ENCODE measurements at regions not wholly inside any gene's neighbourhood (a gene's known extent, or its start where the extent isn't known, plus 50 kb on each side); places are given as distances from the start of the nearest gene placed in this dataset.

DNA sequence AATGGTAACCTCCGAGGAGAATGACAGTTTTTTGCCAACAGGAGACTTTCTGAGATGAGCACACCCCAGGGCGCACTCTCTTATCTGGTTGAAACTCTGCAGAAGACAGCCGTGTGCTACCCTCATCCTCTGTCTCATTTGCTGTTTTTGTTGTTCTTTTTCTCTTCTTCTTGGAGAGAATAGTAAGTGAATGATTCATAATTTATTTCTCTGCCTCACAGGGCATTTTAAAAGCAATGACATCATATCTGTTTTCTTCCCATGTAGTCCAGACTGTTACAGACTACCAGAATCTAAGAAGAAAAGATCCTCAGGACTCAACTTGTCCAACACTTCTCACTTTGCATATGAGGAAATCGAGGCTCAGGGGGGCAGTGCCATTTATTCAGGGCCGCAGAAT is 771.1 kb upstream of the GRM7 start:
- H3K27ac ChIP-seq, result no peak overlapping the region
- no peaks in the 10 kb centered on the region for H3K36me3 ChIP-seq
- H3K9me3 ChIP-seq, result no peaks in the 10 kb centered on the region
- no peak for DNase-seq (ENCODE audit: low spot score in 2 of 2)
- no peak overlapping the region for H3K4me3 ChIP-seq
- peaks cover 0 to 5% (median 0%) of the 10 kb centered on the region in 4 donors for H3K4me1 ChIP-seq
- TF ChIP-seq, protein P1, sequence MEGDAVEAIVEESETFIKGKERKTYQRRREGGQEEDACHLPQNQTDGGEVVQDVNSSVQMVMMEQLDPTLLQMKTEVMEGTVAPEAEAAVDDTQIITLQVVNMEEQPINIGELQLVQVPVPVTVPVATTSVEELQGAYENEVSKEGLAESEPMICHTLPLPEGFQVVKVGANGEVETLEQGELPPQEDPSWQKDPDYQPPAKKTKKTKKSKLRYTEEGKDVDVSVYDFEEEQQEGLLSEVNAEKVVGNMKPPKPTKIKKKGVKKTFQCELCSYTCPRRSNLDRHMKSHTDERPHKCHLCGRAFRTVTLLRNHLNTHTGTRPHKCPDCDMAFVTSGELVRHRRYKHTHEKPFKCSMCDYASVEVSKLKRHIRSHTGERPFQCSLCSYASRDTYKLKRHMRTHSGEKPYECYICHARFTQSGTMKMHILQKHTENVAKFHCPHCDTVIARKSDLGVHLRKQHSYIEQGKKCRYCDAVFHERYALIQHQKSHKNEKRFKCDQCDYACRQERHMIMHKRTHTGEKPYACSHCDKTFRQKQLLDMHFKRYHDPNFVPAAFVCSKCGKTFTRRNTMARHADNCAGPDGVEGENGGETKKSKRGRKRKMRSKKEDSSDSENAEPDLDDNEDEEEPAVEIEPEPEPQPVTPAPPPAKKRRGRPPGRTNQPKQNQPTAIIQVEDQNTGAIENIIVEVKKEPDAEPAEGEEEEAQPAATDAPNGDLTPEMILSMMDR (IDR thresholded peaks at IDR 0.05), result no peak
- WGBS, 2 donors, result 60 to 64% methylated on average over 5 of the region's 5 CpGs
- no peaks in the 10 kb centered on the region for H3K27me3 ChIP-seq

DNA sequence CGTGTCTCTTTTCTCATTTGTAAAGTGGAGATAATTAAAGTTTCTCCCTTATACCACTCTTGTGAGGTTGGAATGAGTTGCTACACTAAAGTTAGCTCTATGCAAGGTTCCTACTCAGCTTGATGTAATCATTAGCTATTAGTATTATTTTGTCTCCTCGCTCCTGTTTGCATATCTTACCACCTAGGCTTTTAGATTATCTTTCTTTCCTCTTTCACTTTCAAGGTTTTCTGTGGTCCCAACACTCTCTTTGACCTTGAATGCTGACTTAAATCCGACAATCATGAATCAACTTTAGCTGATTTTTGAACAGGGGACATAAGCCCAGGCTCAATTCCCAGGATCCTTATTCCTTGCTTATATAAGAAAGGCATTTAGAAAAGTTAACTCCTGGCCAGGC is 769.7 kb upstream of the GRM7 start:
- TF ChIP-seq POLR2A (IDR thresholded peaks at IDR 0.05) (no peak), EP300 (IDR thresholded peaks at IDR 0.05) (no peak)
- TF ChIP-seq, protein P1 (IDR thresholded peaks at IDR 0.05), result no peak

DNA sequence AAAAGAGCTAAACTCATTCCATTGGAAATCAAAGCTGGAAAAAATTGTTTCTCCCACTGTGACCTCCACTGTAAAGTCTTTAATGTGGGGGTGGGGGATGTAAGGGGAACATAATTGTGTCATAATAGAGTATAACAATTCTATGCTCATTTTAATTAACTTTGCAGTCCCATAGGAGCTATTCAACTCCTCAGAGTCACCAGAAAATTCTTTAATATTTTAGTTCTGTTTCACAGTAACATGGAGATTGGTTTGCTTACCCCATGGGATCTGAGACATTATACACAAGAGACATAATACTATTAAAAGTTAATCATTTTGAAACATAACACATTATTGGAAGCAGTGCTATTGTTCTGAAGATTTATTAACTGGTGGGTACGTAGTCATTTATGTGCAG is 765.9 kb upstream of the GRM7 start:
- H3K27ac ChIP-seq, result no peak overlapping the region
- peaks cover 0 to 23% (median 0%) of the 10 kb centered on the region in 4 donors for H3K4me1 ChIP-seq
- no peaks in the 10 kb centered on the region for H3K27me3 ChIP-seq
- no peaks in the 10 kb centered on the region for H3K36me3 ChIP-seq
- no peak for DNase-seq (ENCODE audit: low spot score in 2 of 2)
- H3K4me3 ChIP-seq, result no peak overlapping the region
- no peaks in the 10 kb centered on the region for H3K9me3 ChIP-seq
- TF ChIP-seq EP300 (IDR thresholded peaks at IDR 0.05) (no peak), POLR2A (IDR thresholded peaks at IDR 0.05) (no peak)
- TF ChIP-seq, protein P1 (IDR thresholded peaks at IDR 0.05), result no peak
- WGBS, 2 donors, result 72 to 82% methylated on average over 1 of the region's 1 CpG

More for the DNA sequence above, 769.7 kb upstream of the GRM7 start:
- DNase-seq (ENCODE audit: low spot score in 2 of 2), result no peak
- H3K9me3 ChIP-seq, result no peaks in the 10 kb centered on the region
- WGBS, 2 donors, result 88 to 91% methylated on average over 3 of the region's 3 CpGs
- H3K27me3 ChIP-seq, result no peaks in the 10 kb centered on the region
- H3K4me1 ChIP-seq, result peaks cover 0 to 8% (median 0%) of the 10 kb centered on the region in 4 donors
- H3K4me3 ChIP-seq, result no peak overlapping the region
- H3K36me3 ChIP-seq, result no peaks in the 10 kb centered on the region
- H3K27ac ChIP-seq, result no peak overlapping the region

DNA sequence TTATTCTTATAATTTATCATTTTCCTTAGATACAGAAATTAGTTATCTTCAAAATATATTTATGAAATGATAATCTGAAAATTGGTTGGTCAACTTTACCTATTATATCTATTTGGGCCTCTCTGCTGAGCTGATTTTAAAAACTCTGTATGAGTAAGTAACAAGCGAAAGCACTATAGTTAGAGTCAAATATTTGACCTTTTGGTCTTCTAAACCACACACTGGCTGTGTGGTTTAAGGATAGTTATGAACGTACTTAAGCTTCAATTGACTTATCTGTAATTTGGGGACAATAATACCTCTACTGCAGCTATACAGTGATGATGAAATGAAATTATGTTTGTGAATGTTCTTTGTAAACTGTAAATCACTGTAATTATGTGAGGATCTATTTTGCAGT is 763.9 kb upstream of the GRM7 start:
- H3K9me3 ChIP-seq, result no peaks in the 10 kb centered on the region
- TF ChIP-seq EP300 (IDR thresholded peaks at IDR 0.05) (no peak), POLR2A (IDR thresholded peaks at IDR 0.05) (no peak)
- TF ChIP-seq, protein P1 (IDR thresholded peaks at IDR 0.05), result no peak
- DNase-seq (ENCODE audit: low spot score in 2 of 2), result no peak
- no peak overlapping the region for H3K27ac ChIP-seq
- H3K4me1 ChIP-seq, result peaks cover 0 to 26% (median 0%) of the 10 kb centered on the region in 4 donors
- no peaks in the 10 kb centered on the region for H3K27me3 ChIP-seq
- 35 to 38% methylated on average over 2 of the region's 2 CpGs for WGBS, 2 donors
- no peaks in the 10 kb centered on the region for H3K36me3 ChIP-seq
- H3K4me3 ChIP-seq, result no peak overlapping the region

DNA sequence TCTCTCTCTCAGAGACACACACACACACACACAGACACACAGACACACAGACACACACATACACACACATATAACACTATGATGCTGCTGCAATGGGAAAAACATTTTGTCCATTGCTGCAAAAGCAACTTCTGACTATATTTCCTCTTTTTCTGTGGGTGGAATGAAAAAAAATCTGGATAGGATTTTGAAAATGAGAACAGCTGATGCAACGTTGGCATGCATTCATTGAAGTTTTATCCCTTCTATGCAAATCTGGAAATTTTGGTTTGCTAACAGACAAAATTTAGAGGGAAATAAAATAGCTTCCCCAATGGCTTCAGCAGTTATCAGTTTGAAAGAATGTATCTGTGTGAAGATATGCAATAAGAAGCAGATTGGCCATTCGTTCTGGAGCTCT is 763.4 kb upstream of the GRM7 start:
- Histone ChIP-seq H3K9me3 (no peaks in the 10 kb centered on the region), H3K27me3 (no peaks in the 10 kb centered on the region), H3K4me3 (no peak overlapping the region), H3K27ac (no peak overlapping the region), H3K36me3 (no peaks in the 10 kb centered on the region), H3K4me1 (peaks cover 0 to 26% (median 0%) of the 10 kb centered on the region in 4 donors)
- 57 to 60% methylated on average over 2 of the region's 2 CpGs for WGBS, 2 donors
- DNase-seq (ENCODE audit: low spot score in 2 of 2), result no peak
- no peak for TF ChIP-seq POLR2A (IDR thresholded peaks at IDR 0.05)
- TF ChIP-seq, protein P1 (IDR thresholded peaks at IDR 0.05), result no peak
- no peak for TF ChIP-seq EP300 (IDR thresholded peaks at IDR 0.05)
